ENCODE measurements at regions not wholly inside any gene's neighbourhood (a gene's known extent, or its start where the extent isn't known, plus 50 kb on each side); places are given as distances from the start of the nearest gene placed in this dataset.

DNA sequence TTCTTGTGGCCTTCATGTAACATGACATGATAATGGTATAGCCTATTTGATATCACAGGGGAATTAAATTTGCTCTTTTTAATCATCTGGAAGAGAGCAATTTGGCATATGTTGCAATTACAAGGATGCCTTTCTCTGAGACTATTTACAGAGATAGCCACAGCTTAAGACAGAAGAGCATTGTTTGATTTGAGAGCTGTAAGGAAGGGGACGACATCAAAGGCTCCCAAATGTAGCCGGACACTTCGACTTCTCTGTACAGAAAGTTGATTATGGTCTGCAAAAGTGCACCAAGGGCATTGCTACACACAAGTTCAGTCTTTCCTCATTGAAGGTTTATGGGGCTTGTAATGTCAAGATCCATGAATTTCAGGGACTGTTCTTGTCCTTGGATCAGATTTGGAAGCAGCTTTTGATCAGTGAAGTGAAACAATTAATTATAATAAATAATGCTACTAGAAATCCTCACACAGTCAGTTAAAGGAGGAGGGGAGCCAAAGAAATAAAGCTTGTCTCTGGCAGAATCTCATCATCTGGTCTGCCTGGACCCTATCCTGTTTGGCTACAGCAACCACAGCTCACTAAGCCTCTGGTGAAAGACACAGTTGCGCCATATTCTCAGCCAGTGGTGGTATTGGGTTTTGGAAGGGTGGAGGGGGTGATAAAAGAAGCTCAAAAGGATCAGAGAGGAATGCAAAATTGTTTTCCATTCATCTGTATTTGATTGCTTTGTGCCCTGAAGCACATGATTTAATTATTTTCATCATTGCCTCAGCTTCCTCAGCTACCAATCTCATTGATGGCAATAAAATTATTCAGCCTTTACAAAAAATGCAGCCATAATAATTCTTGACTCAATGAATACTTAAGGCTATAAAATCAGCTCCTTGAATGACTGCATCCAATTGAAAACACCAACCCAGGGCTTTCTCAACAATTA, 654.3 kb upstream of the LCORL start:
- TF ChIP-seq POLR2AphosphoS5 (IDR thresholded peaks at IDR 0.05) = no peak
- no peak for TF ChIP-seq EP300 (IDR thresholded peaks at IDR 0.05)
- TF ChIP-seq CTCF (IDR thresholded peaks at IDR 0.05) = no peak
- TF ChIP-seq POLR2A (IDR thresholded peaks at IDR 0.05) = no peak
